ENCODE measurements at regions not wholly inside any gene's neighbourhood (a gene's known extent, or its start where the extent isn't known, plus 50 kb on each side); places are given as distances from the start of the nearest gene placed in this dataset.

- ATAC-seq (no peak), DNase-seq (no peak)
- intact Hi-C loops (cut with micrococcal nuclease), result no loop called here
- Mint-ChIP-seq H3K36me3 (ENCODE audit: low read depth) (no peaks in the 10 kb centered on the region), H3K4me3 (no peak overlapping the region), H3K9me3 (no peaks in the 10 kb centered on the region), H3K4me1 (ENCODE audit: low read depth) (no peaks in the 10 kb centered on the region), H3K27me3 (peaks cover 6% of the 10 kb centered on the region), H3K27ac (no peak overlapping the region)
- CTCF ChIA-PET, result interaction anchor here (0.9 to 1.3 kb wide), 3 partner anchors 13 to 19 kb away, joined by 4 read pairs; no protein-coding TSS in a partner anchor
- POLR2A ChIA-PET, result interaction anchor here (0.5 kb wide), 1 partner anchor 677 kb away, joined by 3 read pairs; no protein-coding TSS in a partner anchor
- TF ChIP-seq CTCF (IDR thresholded peaks at IDR 0.05), result no peak
Observed at GRCh38 chr2:105557021-105557920, 158.4 kb upstream of the FHL2 start.

- ChIA-PET CTCF (interaction anchor here (1.1 to 1.3 kb wide), 2 partner anchors 12 to 20 kb away, joined by 4 read pairs; no protein-coding TSS in a partner anchor), POLR2A (no interaction called here)
- Mint-ChIP-seq H3K27me3 (peaks cover 6% of the 10 kb centered on the region), H3K4me3 (no peak overlapping the region), H3K4me1 (ENCODE audit: low read depth) (no peaks in the 10 kb centered on the region), H3K27ac (no peak overlapping the region), H3K36me3 (ENCODE audit: low read depth) (no peaks in the 10 kb centered on the region), H3K9me3 (no peaks in the 10 kb centered on the region)
- no peak for TF ChIP-seq CTCF (IDR thresholded peaks at IDR 0.05)
- DNase-seq (no peak), ATAC-seq (no peak)
- intact Hi-C loops (cut with micrococcal nuclease), result no loop called here
Observed at GRCh38 chr2:105556366-105556765, 157.5 kb upstream of the FHL2 start.

- no peaks in the 10 kb centered on the region for H3K4me1 Mint-ChIP-seq (ENCODE audit: low read depth)
- intact Hi-C loops (cut with micrococcal nuclease), result no loop called here
- no peak overlapping the region for H3K27ac Mint-ChIP-seq
- H3K4me3 Mint-ChIP-seq, result no peak overlapping the region
- no peaks in the 10 kb centered on the region for H3K9me3 Mint-ChIP-seq
- DNase-seq (no peak), ATAC-seq (no peak)
- TF ChIP-seq CTCF (IDR thresholded peaks at IDR 0.05), result no peak
- ChIA-PET POLR2A (no interaction called here), CTCF (interaction anchor here (1.4 kb wide), 1 partner anchor 10 kb away, joined by 10 read pairs; no protein-coding TSS in a partner anchor)
- H3K36me3 Mint-ChIP-seq (ENCODE audit: low read depth), result no peaks in the 10 kb centered on the region
- peaks cover 4% of the 10 kb centered on the region for H3K27me3 Mint-ChIP-seq
Observed at GRCh38 chr2:105554235-105554634, 155.4 kb upstream of the FHL2 start.

GRCh38 chr2:105553538-105554196 lies 154.8 kb upstream of the FHL2 start:
- TF ChIP-seq CTCF (IDR thresholded peaks at IDR 0.05), result no peak
- POLR2A ChIA-PET, result no interaction called here
- ATAC-seq (no peak), DNase-seq (no peak)
- Mint-ChIP-seq H3K9me3 (no peaks in the 10 kb centered on the region), H3K4me1 (ENCODE audit: low read depth) (no peaks in the 10 kb centered on the region), H3K27me3 (peaks cover 1% of the 10 kb centered on the region), H3K36me3 (ENCODE audit: low read depth) (no peaks in the 10 kb centered on the region), H3K27ac (no peak overlapping the region), H3K4me3 (no peak overlapping the region)
- intact Hi-C loops (cut with micrococcal nuclease), result no loop called here
- CTCF ChIA-PET, result interaction anchor here (1.2 to 1.4 kb wide), 2 partner anchors 9 to 23 kb away, joined by 3 to 10 read pairs; no protein-coding TSS in a partner anchor

GRCh38 chr2:105546628-105546974 lies 147.8 kb upstream of the FHL2 start:
- TF ChIP-seq CTCF (IDR thresholded peaks at IDR 0.05), result no peak
- Mint-ChIP-seq H3K27ac (no peak overlapping the region), H3K4me1 (ENCODE audit: low read depth) (peaks cover 8% of the 10 kb centered on the region), H3K4me3 (peak overlapping the region; percentile 9), H3K27me3 (no peaks in the 10 kb centered on the region), H3K9me3 (no peaks in the 10 kb centered on the region), H3K36me3 (ENCODE audit: low read depth) (no peaks in the 10 kb centered on the region)
- DNase-seq, result no peak
- ATAC-seq, result no peak
- POLR2A ChIA-PET, result interaction anchor here (0.8 kb wide), 1 partner anchor 534 kb away, joined by 3 read pairs; no protein-coding TSS in a partner anchor
- CTCF ChIA-PET, result interaction anchor here (0.6 to 1.9 kb wide), 7 partner anchors 15 to 388 kb away, joined by 3 to 11 read pairs (median 4); no protein-coding TSS in a partner anchor
- intact Hi-C loops (cut with micrococcal nuclease), result no loop called here
